GM21367 (cell line): ENCODE measurements at regions not wholly inside any gene's neighbourhood (a gene's known extent, or its start where the extent isn't known, plus 50 kb on each side); places are given as distances from the start of the nearest gene placed in this dataset.
"Not testable (repeated sequence)": the region's sequence is repeated elsewhere in the genome, so short reads cannot be mapped to it uniquely, and the experiment has no call there.

ENCODE experiments used
- ATAC-seq: cut with Tn5 transposase; IDR thresholded peaks from one replicate; pipeline ENCODE4 v1.9.1; 2021; ENCODE audit not compliant: unreplicated experiment

- ATAC-seq = no peak
Observed at GRCh38 chr7:81195033-81195432, 276.2 kb upstream of the SEMA3C start.

GRCh38 chr7:81190997-81191768 is 272.3 kb upstream of the SEMA3C start:
- ATAC-seq = no peak

- ATAC-seq = no peak
Observed at GRCh38 chr7:81187753-81188152, 268.9 kb upstream of the SEMA3C start.

GRCh38 chr7:81186691-81187090 is 267.8 kb upstream of the SEMA3C start:
- ATAC-seq = no peak

GRCh38 chr7:81185072-81185471 is 266.2 kb upstream of the SEMA3C start:
- no peak for ATAC-seq

GRCh38 chr7:81183326-81183725 is 264.5 kb upstream of the SEMA3C start:
- no peak for ATAC-seq

GRCh38 chr7:81182056-81182455 is 263.2 kb upstream of the SEMA3C start:
- not testable (repeated sequence) for ATAC-seq

- ATAC-seq = no peak
Observed at GRCh38 chr7:81181066-81181465, 262.2 kb upstream of the SEMA3C start.

- no peak for ATAC-seq
Observed at GRCh38 chr7:81180573-81180972, 261.7 kb upstream of the SEMA3C start.

- ATAC-seq = no peak
Observed at GRCh38 chr7:81175275-81175940, 256.6 kb upstream of the SEMA3C start.

GRCh38 chr7:81173766-81174281 is 255.0 kb upstream of the SEMA3C start:
- ATAC-seq = no peak

GRCh38 chr7:81170291-81170690 is 251.4 kb upstream of the SEMA3C start:
- ATAC-seq = no peak

GRCh38 chr7:81167934-81168333 is 249.1 kb upstream of the SEMA3C start:
- ATAC-seq = no peak

- ATAC-seq = no peak
Observed at GRCh38 chr7:81165070-81165469, 246.2 kb upstream of the SEMA3C start.

GRCh38 chr7:81162771-81163525 is 244.1 kb upstream of the SEMA3C start:
- no peak for ATAC-seq

- ATAC-seq = no peak
Observed at GRCh38 chr7:81162234-81162633, 243.4 kb upstream of the SEMA3C start.

GRCh38 chr7:81161451-81162075 is 242.7 kb upstream of the SEMA3C start:
- no peak for ATAC-seq

GRCh38 chr7:81159402-81159801 is 240.6 kb upstream of the SEMA3C start:
- ATAC-seq = no peak

GRCh38 chr7:81158189-81158588 is 239.3 kb upstream of the SEMA3C start:
- ATAC-seq = no peak

GRCh38 chr7:81155654-81156373 is 237.0 kb upstream of the SEMA3C start:
- ATAC-seq = no peak

GRCh38 chr7:81154565-81154964 is 235.7 kb upstream of the SEMA3C start:
- no peak for ATAC-seq
